ENCODE measurements at regions not wholly inside any gene's neighbourhood (a gene's known extent, or its start where the extent isn't known, plus 50 kb on each side); places are given as distances from the start of the nearest gene placed in this dataset.

DNA sequence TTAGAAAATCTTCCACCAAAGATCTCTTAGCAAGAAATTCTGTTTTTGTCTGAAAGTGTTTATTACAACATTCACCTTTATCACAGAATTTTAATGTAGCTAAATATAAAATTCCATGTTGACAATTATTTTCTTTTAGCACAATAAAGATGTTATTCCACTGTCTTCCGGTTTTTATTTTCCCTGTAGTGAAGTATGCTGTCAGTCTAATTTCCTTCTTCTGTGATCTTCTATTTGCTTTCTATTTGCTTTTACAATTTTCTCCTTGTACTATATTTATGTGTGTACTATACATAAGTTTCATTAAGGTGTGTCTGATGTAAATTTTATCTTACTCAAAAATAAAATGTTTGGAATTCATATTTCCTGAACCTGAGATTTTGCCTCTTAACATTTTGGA, 117.5 kb upstream of the PPP2R3A start:
- TF ChIP-seq POLR2A (IDR thresholded peaks at IDR 0.05; ENCODE audit: extremely low read depth, insufficient read length) (no peak), MYC (IDR thresholded peaks at IDR 0.05; ENCODE audit: low read depth, low read length) (no peak)
- TF ChIP-seq, protein P1, sequence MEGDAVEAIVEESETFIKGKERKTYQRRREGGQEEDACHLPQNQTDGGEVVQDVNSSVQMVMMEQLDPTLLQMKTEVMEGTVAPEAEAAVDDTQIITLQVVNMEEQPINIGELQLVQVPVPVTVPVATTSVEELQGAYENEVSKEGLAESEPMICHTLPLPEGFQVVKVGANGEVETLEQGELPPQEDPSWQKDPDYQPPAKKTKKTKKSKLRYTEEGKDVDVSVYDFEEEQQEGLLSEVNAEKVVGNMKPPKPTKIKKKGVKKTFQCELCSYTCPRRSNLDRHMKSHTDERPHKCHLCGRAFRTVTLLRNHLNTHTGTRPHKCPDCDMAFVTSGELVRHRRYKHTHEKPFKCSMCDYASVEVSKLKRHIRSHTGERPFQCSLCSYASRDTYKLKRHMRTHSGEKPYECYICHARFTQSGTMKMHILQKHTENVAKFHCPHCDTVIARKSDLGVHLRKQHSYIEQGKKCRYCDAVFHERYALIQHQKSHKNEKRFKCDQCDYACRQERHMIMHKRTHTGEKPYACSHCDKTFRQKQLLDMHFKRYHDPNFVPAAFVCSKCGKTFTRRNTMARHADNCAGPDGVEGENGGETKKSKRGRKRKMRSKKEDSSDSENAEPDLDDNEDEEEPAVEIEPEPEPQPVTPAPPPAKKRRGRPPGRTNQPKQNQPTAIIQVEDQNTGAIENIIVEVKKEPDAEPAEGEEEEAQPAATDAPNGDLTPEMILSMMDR (IDR thresholded peaks at IDR 0.05; ENCODE audit: low read depth, low read length), result no peak
- TF ChIP-seq, protein P2, sequence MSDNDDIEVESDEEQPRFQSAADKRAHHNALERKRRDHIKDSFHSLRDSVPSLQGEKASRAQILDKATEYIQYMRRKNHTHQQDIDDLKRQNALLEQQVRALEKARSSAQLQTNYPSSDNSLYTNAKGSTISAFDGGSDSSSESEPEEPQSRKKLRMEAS (IDR thresholded peaks at IDR 0.05; ENCODE audit: low read depth, low read length), result no peak
- no peak overlapping the region for H3K4me3 ChIP-seq (ENCODE audit: low read depth, low read length)
- no peak for DNase-seq (ENCODE audit: low read depth)

DNA sequence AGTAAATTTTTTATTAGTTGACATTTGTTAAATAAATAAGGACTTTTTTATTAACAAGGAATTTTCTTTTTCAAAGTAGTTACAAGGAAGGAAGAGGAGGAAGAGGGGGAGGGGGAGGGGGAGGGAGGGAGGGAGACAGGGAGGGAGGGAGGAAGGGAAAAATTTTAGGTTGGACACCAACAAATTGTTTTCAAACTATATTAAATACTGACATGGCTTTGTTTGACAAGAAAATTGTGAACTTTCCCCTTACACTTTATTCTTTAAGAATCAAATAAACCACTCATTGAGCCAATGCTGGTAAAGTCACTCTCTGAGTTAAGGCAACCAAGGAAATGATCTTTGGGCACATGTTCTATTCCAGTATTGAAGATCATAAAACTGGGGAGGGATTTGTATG, 115.7 kb upstream of the PPP2R3A start:
- TF ChIP-seq POLR2A (IDR thresholded peaks at IDR 0.05; ENCODE audit: extremely low read depth, insufficient read length) (no peak), MYC (IDR thresholded peaks at IDR 0.05; ENCODE audit: low read depth, low read length) (no peak)
- TF ChIP-seq, protein P1 (IDR thresholded peaks at IDR 0.05; ENCODE audit: low read depth, low read length), result no peak
- TF ChIP-seq, protein P2 (IDR thresholded peaks at IDR 0.05; ENCODE audit: low read depth, low read length), result no peak
- no peak overlapping the region for H3K4me3 ChIP-seq (ENCODE audit: low read depth, low read length)
- DNase-seq (ENCODE audit: low read depth), result no peak

DNA sequence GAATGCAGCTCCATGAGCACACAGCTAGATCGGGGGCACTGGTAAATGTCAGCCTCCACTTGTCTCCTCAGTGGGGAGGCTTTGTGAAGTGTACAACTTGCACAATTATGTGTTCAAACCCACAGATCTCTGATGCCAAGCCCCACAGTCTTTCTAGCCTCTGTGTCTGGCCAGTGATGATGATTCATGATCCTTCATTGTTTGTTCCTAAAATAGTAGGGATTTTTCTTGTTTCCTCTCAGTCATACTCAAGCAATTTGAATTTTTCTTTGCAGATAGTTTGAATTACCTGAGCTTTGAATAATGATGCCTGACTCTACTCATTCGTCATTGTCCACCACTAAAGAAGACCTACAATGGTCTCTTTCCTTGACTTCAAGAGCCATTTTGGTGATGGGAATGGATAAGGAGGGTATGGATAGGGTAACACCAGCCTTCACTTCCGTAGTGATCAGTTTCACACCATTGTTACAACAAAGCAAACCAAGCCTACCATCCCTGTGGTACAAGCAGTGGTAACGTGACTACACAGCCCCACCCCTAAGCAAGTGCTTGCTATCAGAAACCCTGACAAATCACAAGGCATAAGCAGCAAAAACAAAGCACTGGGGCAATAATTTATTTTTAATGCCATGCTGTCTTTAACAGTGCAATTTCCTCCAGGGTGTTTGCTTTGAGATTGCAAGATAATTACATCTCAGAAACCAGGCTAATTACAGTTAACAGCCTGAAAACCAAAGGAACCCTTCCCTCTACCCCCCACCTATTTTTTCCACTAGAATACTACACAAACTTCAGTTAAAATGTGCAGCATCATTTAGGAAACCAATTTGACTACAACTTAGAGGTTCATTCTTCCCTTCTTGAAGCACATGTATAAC, 114.1 kb upstream of the PPP2R3A start:
- no peak for DNase-seq (ENCODE audit: low read depth)
- TF ChIP-seq, protein P2 (IDR thresholded peaks at IDR 0.05; ENCODE audit: low read depth, low read length), result no peak
- TF ChIP-seq, protein P1 (IDR thresholded peaks at IDR 0.05; ENCODE audit: low read depth, low read length), result no peak
- no peak overlapping the region for H3K4me3 ChIP-seq (ENCODE audit: low read depth, low read length)

DNA sequence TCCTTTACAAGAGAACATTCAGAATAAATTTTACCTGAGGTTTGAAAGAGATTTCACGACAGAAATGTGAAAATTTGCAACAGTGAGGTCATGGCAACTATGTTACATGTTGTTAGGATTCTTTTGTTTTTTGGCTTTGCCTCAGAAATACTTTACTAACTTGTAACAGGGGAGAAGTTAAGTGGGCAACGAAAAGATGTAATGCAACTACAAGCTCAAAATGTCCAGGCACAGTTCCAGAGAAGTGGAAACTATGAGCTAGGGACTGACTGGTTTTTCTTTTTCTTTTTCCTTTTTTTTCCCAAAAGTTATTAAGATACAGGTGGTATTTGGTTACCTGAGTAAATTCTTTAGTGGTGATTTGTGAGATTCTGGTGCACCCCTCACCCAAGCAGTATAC, 111.5 kb upstream of the PPP2R3A start:
- DNase-seq (ENCODE audit: low read depth), result no peak
- H3K4me3 ChIP-seq (ENCODE audit: low read depth, low read length), result no peak overlapping the region
- TF ChIP-seq, protein P1 (IDR thresholded peaks at IDR 0.05; ENCODE audit: low read depth, low read length), result no peak
- TF ChIP-seq, protein P2 (IDR thresholded peaks at IDR 0.05; ENCODE audit: low read depth, low read length), result no peak
- TF ChIP-seq MYC (IDR thresholded peaks at IDR 0.05; ENCODE audit: low read depth, low read length), result no peak
- TF ChIP-seq POLR2A (IDR thresholded peaks at IDR 0.05; ENCODE audit: extremely low read depth, insufficient read length), result no peak

DNA sequence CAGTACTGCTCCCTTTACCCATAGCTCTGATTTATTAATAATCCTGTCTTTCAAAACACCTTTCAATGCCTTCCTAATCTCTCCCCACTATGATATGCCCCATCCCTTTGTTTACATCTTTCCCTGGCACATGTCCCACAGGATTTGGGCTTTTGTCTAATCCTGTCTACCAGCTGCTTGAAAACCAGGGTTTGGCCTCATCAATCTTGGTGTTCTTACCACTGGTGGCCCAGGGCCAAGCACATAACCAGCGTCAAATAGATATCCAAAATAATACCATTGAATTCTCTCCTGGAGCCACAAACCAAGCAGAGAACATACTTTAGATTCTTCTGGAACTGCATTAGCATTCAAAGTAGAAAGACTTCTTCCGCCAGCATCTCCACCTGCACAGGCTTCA, 104.8 kb upstream of the PPP2R3A start:
- H3K4me3 ChIP-seq (ENCODE audit: low read depth, low read length), result no peak overlapping the region
- DNase-seq (ENCODE audit: low read depth), result no peak
- TF ChIP-seq POLR2A (IDR thresholded peaks at IDR 0.05; ENCODE audit: extremely low read depth, insufficient read length), result no peak

DNA sequence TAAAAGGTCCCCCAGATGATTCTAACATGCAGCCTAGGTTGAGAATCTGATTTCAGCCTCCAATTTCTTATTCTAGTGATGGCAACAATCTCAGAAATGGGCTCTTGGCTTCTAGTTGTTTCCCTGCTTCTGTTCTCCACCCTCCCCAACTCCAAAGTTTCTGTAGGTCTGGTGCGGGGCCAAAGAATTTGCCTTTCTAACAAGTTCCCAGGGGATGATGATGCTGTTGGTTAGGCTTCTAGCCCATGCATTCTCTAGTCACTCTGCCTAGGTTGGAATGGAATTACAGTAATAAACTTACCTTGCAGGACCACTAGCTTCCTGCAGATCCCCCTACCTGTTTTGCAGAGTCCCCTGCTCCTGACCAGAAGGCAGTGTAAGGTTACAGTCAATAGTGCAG, 103.2 kb upstream of the PPP2R3A start:
- TF ChIP-seq MYC (IDR thresholded peaks at IDR 0.05; ENCODE audit: low read depth, low read length) (no peak), POLR2A (IDR thresholded peaks at IDR 0.05; ENCODE audit: extremely low read depth, insufficient read length) (no peak)
- TF ChIP-seq, protein P2 (IDR thresholded peaks at IDR 0.05; ENCODE audit: low read depth, low read length), result no peak
- TF ChIP-seq, protein P1 (IDR thresholded peaks at IDR 0.05; ENCODE audit: low read depth, low read length), result no peak
- no peak overlapping the region for H3K4me3 ChIP-seq (ENCODE audit: low read depth, low read length)
- no peak for DNase-seq (ENCODE audit: low read depth)
